ENCODE measurements at regions not wholly inside any gene's neighbourhood (a gene's known extent, or its start where the extent isn't known, plus 50 kb on each side); places are given as distances from the start of the nearest gene placed in this dataset.

DNA sequence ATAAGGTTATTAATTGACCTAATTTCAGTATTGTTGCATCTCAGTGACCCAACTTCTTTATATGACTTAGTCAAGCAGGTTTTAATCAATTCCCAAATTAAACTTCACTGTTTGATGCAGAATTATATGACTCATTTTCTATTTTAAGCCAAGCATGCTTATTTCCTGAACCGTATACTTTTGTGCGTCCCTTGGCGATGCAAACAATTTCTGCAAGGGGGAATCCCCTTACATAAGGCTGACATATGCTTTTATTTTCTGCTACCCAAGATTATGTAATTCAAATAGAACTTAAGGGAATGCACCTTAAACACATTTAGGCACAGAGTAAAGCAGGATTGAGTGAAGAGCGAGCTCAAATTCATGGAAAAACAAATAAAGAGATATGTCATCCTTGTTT, 303.9 kb downstream of the PDCD6IP start:
- TF ChIP-seq, protein P1, sequence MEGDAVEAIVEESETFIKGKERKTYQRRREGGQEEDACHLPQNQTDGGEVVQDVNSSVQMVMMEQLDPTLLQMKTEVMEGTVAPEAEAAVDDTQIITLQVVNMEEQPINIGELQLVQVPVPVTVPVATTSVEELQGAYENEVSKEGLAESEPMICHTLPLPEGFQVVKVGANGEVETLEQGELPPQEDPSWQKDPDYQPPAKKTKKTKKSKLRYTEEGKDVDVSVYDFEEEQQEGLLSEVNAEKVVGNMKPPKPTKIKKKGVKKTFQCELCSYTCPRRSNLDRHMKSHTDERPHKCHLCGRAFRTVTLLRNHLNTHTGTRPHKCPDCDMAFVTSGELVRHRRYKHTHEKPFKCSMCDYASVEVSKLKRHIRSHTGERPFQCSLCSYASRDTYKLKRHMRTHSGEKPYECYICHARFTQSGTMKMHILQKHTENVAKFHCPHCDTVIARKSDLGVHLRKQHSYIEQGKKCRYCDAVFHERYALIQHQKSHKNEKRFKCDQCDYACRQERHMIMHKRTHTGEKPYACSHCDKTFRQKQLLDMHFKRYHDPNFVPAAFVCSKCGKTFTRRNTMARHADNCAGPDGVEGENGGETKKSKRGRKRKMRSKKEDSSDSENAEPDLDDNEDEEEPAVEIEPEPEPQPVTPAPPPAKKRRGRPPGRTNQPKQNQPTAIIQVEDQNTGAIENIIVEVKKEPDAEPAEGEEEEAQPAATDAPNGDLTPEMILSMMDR (IDR thresholded peaks at IDR 0.05) = no peak
- no peak for TF ChIP-seq POLR2A (IDR thresholded peaks at IDR 0.05)

Data from Peyer's patch (tissue), 4 donors.